Large intestine (tissue), 3 donors: ENCODE measurements at regions not wholly inside any gene's neighbourhood (a gene's known extent, or its start where the extent isn't known, plus 50 kb on each side); places are given as distances from the start of the nearest gene placed in this dataset.
A peak's percentile ranks its signal among the peaks of the same experiment; 100 is the strongest.

Experiments
- DNase-seq, 2 donors: peaks; one replicate each; pipeline versions ENCODE4 v3.0.0 to v3.0.0-alpha.2; 2013
- H3K27ac ChIP-seq: one replicate; pipeline ENCODE4 v1.5.1; 2013; ENCODE audit warnings: low read length
- H3K27me3 ChIP-seq: 2 replicates; pipeline ENCODE4 v1.6.1; 2013; ENCODE audit warnings: low read length; ENCODE audit not compliant: control insufficient read depth, insufficient read depth
- H3K36me3 ChIP-seq: 2 replicates; pipeline ENCODE4 v1.6.1; 2013; ENCODE audit warnings: low read length; ENCODE audit not compliant: control insufficient read depth, insufficient read depth
- H3K4me1 ChIP-seq: one replicate; pipeline ENCODE4 v1.6.1; 2013; ENCODE audit warnings: low read length; ENCODE audit not compliant: control insufficient read depth, insufficient read depth
- H3K4me3 ChIP-seq: one replicate; pipeline ENCODE4 v1.5.1; 2013; ENCODE audit warnings: low read length
- H3K9me3 ChIP-seq: one replicate; pipeline ENCODE4 v1.6.1; 2013; ENCODE audit warnings: mild to moderate bottlenecking, low read depth, low read length, moderate library complexity; ENCODE audit not compliant: control insufficient read depth
- WGBS: methylation state at CpG from one replicate; pipeline ENCODE4 v1.1.5; 2013; ENCODE audit warnings: low lambda C conversion rate; ENCODE audit not compliant: insufficient coverage; 5-methylcytosine and 5-hydroxymethylcytosine counted together

GRCh38 chr6:159118924-159119323, 50.3 kb upstream of the FNDC1 start:
- WGBS = no CpG with 5 or more reads among the region's 2 CpGs
- no peaks in the 10 kb centered on the region for H3K36me3 ChIP-seq
- H3K4me3 ChIP-seq = no peak overlapping the region
- H3K27ac ChIP-seq = no peak overlapping the region
- no peak for DNase-seq
- no peaks in the 10 kb centered on the region for H3K4me1 ChIP-seq
- H3K9me3 ChIP-seq = no peaks in the 10 kb centered on the region
- peaks cover 6% of the 10 kb centered on the region for H3K27me3 ChIP-seq

- H3K36me3 ChIP-seq = no peaks in the 10 kb centered on the region
- no peak overlapping the region for H3K27ac ChIP-seq
- DNase-seq = no peak
- no peaks in the 10 kb centered on the region for H3K4me1 ChIP-seq
- H3K4me3 ChIP-seq = no peak overlapping the region
- no CpG with 5 or more reads among the region's 5 CpGs for WGBS
- no peaks in the 10 kb centered on the region for H3K9me3 ChIP-seq
- H3K27me3 ChIP-seq = peaks cover 6% of the 10 kb centered on the region
Observed at GRCh38 chr6:159117563-159117962, 51.6 kb upstream of the FNDC1 start.

- no peak for DNase-seq
- no peak overlapping the region for H3K4me3 ChIP-seq
- H3K9me3 ChIP-seq = no peaks in the 10 kb centered on the region
- no peaks in the 10 kb centered on the region for H3K36me3 ChIP-seq
- no peak overlapping the region for H3K27ac ChIP-seq
- H3K4me1 ChIP-seq = no peaks in the 10 kb centered on the region
- WGBS = no CpG with 5 or more reads among the region's 3 CpGs
- H3K27me3 ChIP-seq = peaks cover 6% of the 10 kb centered on the region
Observed at GRCh38 chr6:159117046-159117445, 52.2 kb upstream of the FNDC1 start.

- no peaks in the 10 kb centered on the region for H3K9me3 ChIP-seq
- peaks cover 3% of the 10 kb centered on the region for H3K27me3 ChIP-seq
- no peak for DNase-seq
- H3K4me3 ChIP-seq = no peak overlapping the region
- H3K27ac ChIP-seq = no peak overlapping the region
- no peaks in the 10 kb centered on the region for H3K36me3 ChIP-seq
- no peaks in the 10 kb centered on the region for H3K4me1 ChIP-seq
- 80% methylated on average over 1 of the region's 5 CpGs for WGBS
Observed at GRCh38 chr6:159116343-159116742, 52.9 kb upstream of the FNDC1 start.

GRCh38 chr6:159114569-159114968, 54.6 kb upstream of the FNDC1 start:
- no peaks in the 10 kb centered on the region for H3K4me1 ChIP-seq
- 83% methylated on average over 1 of the region's 3 CpGs for WGBS
- H3K27ac ChIP-seq = no peak overlapping the region
- H3K9me3 ChIP-seq = no peaks in the 10 kb centered on the region
- H3K36me3 ChIP-seq = no peaks in the 10 kb centered on the region
- peaks cover 3% of the 10 kb centered on the region for H3K27me3 ChIP-seq
- DNase-seq = no peak
- H3K4me3 ChIP-seq = no peak overlapping the region

- Histone ChIP-seq H3K4me1 (no peaks in the 10 kb centered on the region), H3K27me3 (peaks cover 3% of the 10 kb centered on the region), H3K27ac (no peak overlapping the region), H3K9me3 (no peaks in the 10 kb centered on the region), H3K36me3 (no peaks in the 10 kb centered on the region), H3K4me3 (no peak overlapping the region)
- WGBS = 93% methylated on average over 3 of the region's 10 CpGs
- no peak for DNase-seq
Observed at GRCh38 chr6:159113223-159113622, 56.0 kb upstream of the FNDC1 start.

GRCh38 chr6:159112714-159113113, 56.5 kb upstream of the FNDC1 start:
- Histone ChIP-seq H3K4me1 (no peaks in the 10 kb centered on the region), H3K4me3 (no peak overlapping the region), H3K27ac (no peak overlapping the region), H3K9me3 (no peaks in the 10 kb centered on the region), H3K36me3 (no peaks in the 10 kb centered on the region), H3K27me3 (peaks cover 3% of the 10 kb centered on the region)
- DNase-seq = no peak
- WGBS = no CpG with 5 or more reads among the region's 9 CpGs

GRCh38 chr6:159110748-159111147, 58.5 kb upstream of the FNDC1 start:
- Histone ChIP-seq H3K27ac (no peak overlapping the region), H3K4me1 (no peaks in the 10 kb centered on the region), H3K36me3 (no peaks in the 10 kb centered on the region), H3K9me3 (no peaks in the 10 kb centered on the region), H3K27me3 (no peaks in the 10 kb centered on the region), H3K4me3 (no peak overlapping the region)
- DNase-seq = no peak

GRCh38 chr6:159110013-159110412, 59.2 kb upstream of the FNDC1 start:
- Histone ChIP-seq H3K4me3 (no peak overlapping the region), H3K27ac (no peak overlapping the region), H3K27me3 (no peaks in the 10 kb centered on the region), H3K4me1 (no peaks in the 10 kb centered on the region), H3K36me3 (no peaks in the 10 kb centered on the region), H3K9me3 (no peaks in the 10 kb centered on the region)
- WGBS = no CpG with 5 or more reads among the region's 3 CpGs
- DNase-seq = peak in 1 of 2 donors; percentile 10

GRCh38 chr6:159109391-159109790, 59.8 kb upstream of the FNDC1 start:
- no peaks in the 10 kb centered on the region for H3K9me3 ChIP-seq
- H3K27me3 ChIP-seq = peaks cover 3% of the 10 kb centered on the region
- DNase-seq = no peak
- H3K4me1 ChIP-seq = no peaks in the 10 kb centered on the region
- WGBS = no CpG with 5 or more reads among the region's 1 CpG
- no peak overlapping the region for H3K4me3 ChIP-seq
- H3K36me3 ChIP-seq = no peaks in the 10 kb centered on the region
- H3K27ac ChIP-seq = no peak overlapping the region

GRCh38 chr6:159108426-159108985, 60.7 kb upstream of the FNDC1 start:
- Histone ChIP-seq H3K36me3 (no peaks in the 10 kb centered on the region), H3K27ac (no peak overlapping the region), H3K4me1 (no peaks in the 10 kb centered on the region), H3K27me3 (peaks cover 4% of the 10 kb centered on the region), H3K4me3 (no peak overlapping the region), H3K9me3 (no peaks in the 10 kb centered on the region)
- no peak for DNase-seq
- 100% methylated on average over 3 of the region's 10 CpGs for WGBS
